ENCODE measurements at regions not wholly inside any gene's neighbourhood (a gene's known extent, or its start where the extent isn't known, plus 50 kb on each side); places are given as distances from the start of the nearest gene placed in this dataset.

GRCh38 chr3:54071601-54072000 is 50.8 kb upstream of the CACNA2D3 start:
- no peak for TF ChIP-seq CTCF (IDR thresholded peaks at IDR 0.05)
- no peak for DNase-seq
- intact Hi-C loops (cut with DNase I, micrococcal nuclease): no loop called here
- ATAC-seq: no peak
- no peaks in the 10 kb centered on the region for H3K36me3 ChIP-seq (ENCODE audit: low read depth)
- no peaks in the 10 kb centered on the region for H3K4me1 ChIP-seq (ENCODE audit: low read depth)
- peaks cover 13% of the 10 kb centered on the region for H3K9me3 ChIP-seq
- no peak overlapping the region for H3K4me3 ChIP-seq

GRCh38 chr3:54069961-54070360 is 52.4 kb upstream of the CACNA2D3 start:
- ATAC-seq: no peak
- no peaks in the 10 kb centered on the region for H3K36me3 ChIP-seq (ENCODE audit: low read depth)
- no peak for TF ChIP-seq CTCF (IDR thresholded peaks at IDR 0.05)

GRCh38 chr3:54067055-54067698 is 55.2 kb upstream of the CACNA2D3 start:
- no peaks in the 10 kb centered on the region for H3K36me3 ChIP-seq (ENCODE audit: low read depth)
- H3K4me1 ChIP-seq (ENCODE audit: low read depth): no peaks in the 10 kb centered on the region
- H3K4me3 ChIP-seq: no peak overlapping the region
- TF ChIP-seq CTCF (IDR thresholded peaks at IDR 0.05): no peak
- intact Hi-C loops (cut with DNase I, micrococcal nuclease): no loop called here
- ATAC-seq (no peak), DNase-seq (no peak)
- peaks cover 13% of the 10 kb centered on the region for H3K9me3 ChIP-seq

More at GRCh38 chr3:54069961-54070360, 52.4 kb upstream of the CACNA2D3 start:
- Histone ChIP-seq H3K4me3 (no peak overlapping the region), H3K4me1 (ENCODE audit: low read depth) (no peaks in the 10 kb centered on the region), H3K9me3 (peaks cover 13% of the 10 kb centered on the region)
- intact Hi-C loops (cut with DNase I, micrococcal nuclease): no loop called here
- DNase-seq: no peak

- no peaks in the 10 kb centered on the region for H3K36me3 ChIP-seq (ENCODE audit: low read depth)
- peaks cover 13% of the 10 kb centered on the region for H3K9me3 ChIP-seq
- H3K4me3 ChIP-seq: no peak overlapping the region
- no peaks in the 10 kb centered on the region for H3K4me1 ChIP-seq (ENCODE audit: low read depth)
- intact Hi-C loops (cut with DNase I, micrococcal nuclease): no loop called here
- ATAC-seq (no peak), DNase-seq (no peak)
- no peak for TF ChIP-seq CTCF (IDR thresholded peaks at IDR 0.05)
Observed at GRCh38 chr3:54066253-54066652, 56.1 kb upstream of the CACNA2D3 start.

- DNase-seq: no peak
- no peak for TF ChIP-seq CTCF (IDR thresholded peaks at IDR 0.05)
- H3K4me3 ChIP-seq: no peak overlapping the region
- H3K36me3 ChIP-seq (ENCODE audit: low read depth): no peaks in the 10 kb centered on the region
- H3K9me3 ChIP-seq: peaks cover 11% of the 10 kb centered on the region
- intact Hi-C loops (cut with DNase I, micrococcal nuclease): no loop called here
- no peak for ATAC-seq
- H3K4me1 ChIP-seq (ENCODE audit: low read depth): no peaks in the 10 kb centered on the region
Observed at GRCh38 chr3:54065586-54065985, 56.8 kb upstream of the CACNA2D3 start.

- ATAC-seq (no peak), DNase-seq (no peak)
- TF ChIP-seq CTCF (IDR thresholded peaks at IDR 0.05): no peak
- intact Hi-C loops (cut with DNase I, micrococcal nuclease): no loop called here
- no peaks in the 10 kb centered on the region for H3K36me3 ChIP-seq (ENCODE audit: low read depth)
- peaks cover 6% of the 10 kb centered on the region for H3K9me3 ChIP-seq
- no peaks in the 10 kb centered on the region for H3K4me1 ChIP-seq (ENCODE audit: low read depth)
- no peak overlapping the region for H3K4me3 ChIP-seq
Observed at GRCh38 chr3:54065140-54065539, 57.2 kb upstream of the CACNA2D3 start.

Measured in mucosa of descending colon (tissue), 3 donors.